GM19351 (cell line): ENCODE measurements at regions not wholly inside any gene's neighbourhood (a gene's known extent, or its start where the extent isn't known, plus 50 kb on each side); places are given as distances from the start of the nearest gene placed in this dataset.

ENCODE experiments used
- ATAC-seq: cut with Tn5 transposase; IDR thresholded peaks from one replicate; pipeline ENCODE4 v1.9.1; 2021; ENCODE audit warnings: mild to moderate bottlenecking, moderate library complexity; ENCODE audit not compliant: unreplicated experiment

DNA sequence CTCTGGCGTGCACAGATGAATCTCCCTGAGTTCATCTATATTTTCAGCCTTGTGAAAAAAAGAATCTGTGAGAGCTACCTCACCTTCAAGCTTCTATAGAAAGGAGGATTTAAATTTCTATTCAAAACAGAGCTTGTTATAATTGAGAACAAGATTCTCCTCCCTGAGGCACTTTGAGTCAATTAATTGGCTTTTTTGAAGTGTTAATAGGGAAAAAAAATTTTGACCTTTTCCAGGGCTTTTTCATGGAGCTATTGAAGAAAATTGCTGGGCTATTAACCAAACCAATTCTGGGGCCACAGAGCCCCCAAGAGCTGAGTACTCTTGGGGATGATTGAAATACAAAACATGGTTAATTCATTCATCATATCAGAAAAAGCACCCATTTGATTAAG lies 225.1 kb downstream of the CMPK2 start:
- ATAC-seq = no peak

DNA sequence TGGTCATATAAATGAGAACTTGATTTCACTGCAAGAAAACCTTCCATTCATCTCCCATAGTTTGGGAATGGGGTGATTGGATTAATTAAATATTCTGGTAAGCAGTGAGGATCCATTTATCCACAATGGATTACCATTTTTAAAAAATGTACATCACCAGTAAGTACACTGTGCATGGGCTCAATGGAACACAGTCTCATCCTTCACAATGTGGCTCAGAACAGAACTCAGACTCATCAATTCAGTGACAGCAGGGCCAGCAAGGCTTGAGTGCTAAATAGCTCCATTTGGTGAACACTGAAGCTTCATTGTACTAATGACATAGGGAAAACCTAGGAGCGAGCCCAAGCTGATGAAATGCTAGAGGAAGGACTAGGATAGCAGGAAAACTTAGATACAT lies 223.8 kb downstream of the CMPK2 start:
- no peak for ATAC-seq

DNA sequence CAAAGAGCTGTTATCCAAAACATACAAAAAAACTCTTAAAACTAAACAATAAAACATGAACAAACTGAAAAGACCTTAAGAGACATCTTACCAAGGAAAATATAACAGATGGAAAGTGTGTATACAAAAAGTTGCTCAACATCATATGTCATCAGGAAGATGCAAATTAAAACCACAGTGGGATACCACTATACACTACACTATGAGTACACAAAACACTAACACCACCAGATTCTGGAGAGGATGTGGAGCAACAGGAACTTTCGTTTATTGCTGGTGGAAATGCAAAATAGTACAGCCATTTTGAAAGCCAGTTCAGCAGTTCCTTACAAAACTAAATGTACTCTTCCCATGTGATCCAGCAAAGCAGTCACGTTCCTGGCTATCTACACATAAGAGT lies 221.4 kb downstream of the CMPK2 start:
- no peak for ATAC-seq

DNA sequence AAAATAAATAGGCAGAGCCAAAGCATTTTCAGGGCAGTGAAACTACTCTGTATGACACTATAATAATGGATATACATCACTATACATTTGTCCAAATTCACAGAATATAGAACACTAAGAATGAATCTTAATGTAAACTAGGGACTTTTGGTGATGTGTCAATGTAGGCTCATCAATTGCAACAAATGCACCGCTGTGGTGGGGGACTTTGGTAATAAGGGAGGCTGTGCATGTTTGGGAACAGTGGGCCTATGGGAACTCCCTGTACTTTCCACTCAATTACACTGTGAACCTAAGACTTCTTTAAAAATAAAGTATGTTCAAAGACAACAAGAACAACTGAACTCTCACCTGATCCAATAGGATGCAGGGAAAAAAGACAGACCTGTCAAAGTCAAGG lies 220.7 kb downstream of the CMPK2 start:
- ATAC-seq = no peak

DNA sequence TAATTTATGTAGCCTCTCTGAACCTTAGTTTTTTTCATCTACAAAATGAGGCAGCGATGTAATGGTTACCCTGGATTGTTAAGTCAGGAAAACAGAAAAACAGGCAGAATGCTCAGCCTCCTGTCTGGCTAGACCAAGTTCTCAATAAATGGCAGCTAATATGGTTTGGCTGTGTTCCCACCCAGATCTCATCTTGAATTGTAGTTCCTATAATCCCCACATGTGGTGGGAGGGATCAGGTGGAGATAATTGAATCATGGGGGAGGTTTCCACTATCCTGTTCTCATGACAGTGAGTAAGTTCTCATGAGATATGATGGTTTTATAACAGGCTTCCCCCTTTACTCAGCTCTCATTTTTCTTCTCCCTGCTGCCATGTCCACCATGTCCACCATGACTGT lies 220.0 kb downstream of the CMPK2 start:
- no peak for ATAC-seq

DNA sequence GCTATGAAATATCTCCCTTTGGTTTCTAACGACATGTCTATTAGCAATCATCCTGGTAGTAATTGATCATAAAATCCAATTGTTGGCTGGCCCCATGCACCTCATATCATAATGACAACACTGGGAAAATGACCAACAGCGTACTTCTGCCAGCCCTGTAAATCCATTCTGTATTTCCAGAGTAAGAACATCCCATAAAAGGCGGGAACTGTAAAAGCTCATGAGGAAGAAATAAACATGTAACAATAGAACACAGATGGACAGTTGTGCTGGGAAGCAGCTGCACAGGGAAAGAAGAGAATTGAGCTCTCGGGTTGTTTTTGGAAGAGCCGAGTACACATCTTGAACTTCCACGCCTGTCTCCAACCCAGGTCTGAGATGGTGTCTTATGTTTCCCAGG lies 218.7 kb downstream of the CMPK2 start:
- ATAC-seq = no peak

DNA sequence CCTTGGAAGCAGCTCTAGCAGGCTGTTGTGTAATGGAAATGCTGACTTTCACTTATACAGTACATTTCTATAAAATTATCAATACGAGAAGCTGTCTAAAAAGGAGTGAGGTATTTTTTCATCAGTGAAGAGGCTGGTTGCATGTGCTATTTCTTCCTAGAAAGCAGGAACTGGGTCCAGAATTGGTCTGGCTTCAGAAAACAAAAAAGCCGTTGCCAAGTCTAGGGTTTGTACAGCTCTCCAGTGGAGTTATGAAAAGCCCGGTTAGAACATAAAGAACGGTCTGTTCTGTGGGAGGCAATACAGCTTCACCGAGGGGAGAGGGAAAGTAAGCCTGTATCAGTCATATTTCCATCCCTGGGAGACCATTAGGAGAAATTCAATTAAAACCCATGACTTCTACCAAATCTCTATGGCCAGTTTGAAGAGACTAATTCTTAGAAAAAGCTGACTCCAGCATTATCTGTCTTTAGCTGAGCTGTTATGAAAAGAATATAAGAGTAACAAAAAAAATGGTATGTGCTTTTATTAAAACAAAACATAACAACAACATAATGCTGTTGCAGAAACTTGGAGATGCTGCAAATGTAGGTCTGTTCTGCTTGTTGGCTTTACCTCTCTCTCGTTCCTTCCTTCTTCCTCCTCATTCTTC lies 217.0 kb downstream of the CMPK2 start:
- ATAC-seq = no peak

DNA sequence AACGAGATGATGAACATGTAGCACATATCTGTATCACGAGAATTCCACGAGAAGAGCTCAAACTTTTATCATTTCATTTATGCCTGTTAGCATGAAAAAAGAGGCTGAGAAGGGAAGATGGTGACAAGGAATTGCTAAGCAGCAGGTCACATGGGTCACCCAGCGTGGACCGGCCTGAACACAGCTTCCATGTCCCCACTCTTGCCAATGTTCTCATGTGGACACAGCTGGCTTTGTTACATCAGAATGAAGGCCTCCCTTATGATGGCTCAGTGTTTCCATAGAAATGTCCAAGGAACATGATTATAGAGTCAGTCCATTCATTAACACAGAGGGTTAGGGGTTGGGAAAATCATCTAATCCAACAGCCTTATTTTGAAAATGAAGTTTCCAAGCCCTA lies 215.4 kb downstream of the CMPK2 start:
- no peak for ATAC-seq

DNA sequence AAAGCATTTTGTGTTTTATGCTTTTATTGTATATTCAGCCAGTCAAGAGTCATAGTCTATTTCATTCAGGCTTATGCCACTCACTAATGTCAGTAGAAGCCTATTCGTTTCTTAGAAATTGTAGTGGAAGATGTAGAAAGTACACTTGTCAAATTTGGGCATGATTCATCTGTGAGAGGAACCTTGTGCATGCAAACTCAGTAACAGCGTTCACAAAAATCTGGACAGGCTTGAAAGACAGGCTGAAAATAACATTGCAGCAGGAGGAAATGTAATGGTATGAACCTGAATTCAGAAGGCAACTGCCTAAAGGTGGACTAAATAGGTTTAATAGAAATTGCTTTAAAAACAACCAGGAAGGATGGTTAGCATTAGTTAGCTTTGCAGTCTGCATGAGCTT lies 213.5 kb downstream of the CMPK2 start:
- ATAC-seq = no peak

DNA sequence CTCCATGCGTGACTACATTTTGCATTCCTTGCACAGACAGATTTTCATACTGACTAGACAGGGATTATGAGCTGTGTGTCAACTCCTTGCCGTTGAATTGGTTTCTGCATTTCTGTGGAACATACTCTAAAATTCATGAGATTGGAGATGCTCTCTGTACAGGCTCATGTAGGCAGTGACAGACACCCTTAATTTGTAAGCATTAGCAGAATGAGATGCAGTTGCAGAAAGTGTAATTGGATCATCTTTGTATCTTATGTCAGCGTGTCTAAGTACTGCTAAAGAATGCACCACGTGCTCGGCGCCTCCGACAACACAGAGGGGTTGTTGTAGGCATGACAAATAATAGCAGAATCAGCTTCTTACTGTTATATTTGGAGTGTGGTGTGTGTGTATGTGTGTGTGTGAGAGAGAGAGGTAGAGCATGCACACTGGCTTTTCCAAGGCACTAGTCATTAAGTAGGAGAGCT lies 212.4 kb downstream of the CMPK2 start:
- no peak for ATAC-seq

DNA sequence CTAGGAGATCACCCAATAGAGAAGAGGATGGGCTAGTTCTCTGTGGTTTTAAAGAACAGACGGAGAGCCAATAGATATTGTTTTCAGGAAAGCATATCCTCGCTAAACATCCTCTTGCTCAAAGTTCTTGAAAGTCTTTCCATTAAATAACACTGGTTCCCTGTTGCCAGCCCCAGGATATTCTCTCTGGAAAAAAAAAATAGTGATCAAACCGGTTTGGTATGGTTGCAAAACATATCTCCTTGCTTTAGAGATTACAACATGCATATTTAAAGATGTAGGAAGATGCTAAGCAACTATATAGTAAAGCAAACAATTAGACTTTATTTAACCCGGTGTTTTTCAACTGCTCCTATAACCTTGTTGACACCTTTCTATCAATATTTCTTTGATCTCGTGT lies 211.4 kb downstream of the CMPK2 start:
- ATAC-seq = no peak

DNA sequence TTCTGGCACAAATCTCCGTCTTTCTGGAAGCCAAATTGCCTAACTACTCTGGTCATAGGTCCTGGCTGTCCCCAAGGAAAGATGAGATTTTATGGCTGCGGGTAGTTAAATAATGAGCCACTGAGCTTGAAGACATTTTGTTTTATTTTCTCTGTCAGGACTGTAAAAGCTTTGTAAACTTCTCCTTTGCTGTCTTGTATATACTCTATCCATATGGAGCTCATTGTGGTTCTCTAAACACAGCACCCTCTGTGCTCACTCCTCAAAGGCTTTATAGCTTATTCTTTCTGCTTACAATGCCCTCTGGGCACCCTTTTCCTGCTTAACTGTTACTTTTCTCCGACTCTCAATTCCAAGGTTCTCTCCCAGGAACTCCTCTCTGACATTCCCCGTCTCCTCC lies 209.1 kb downstream of the CMPK2 start:
- ATAC-seq = no peak

DNA sequence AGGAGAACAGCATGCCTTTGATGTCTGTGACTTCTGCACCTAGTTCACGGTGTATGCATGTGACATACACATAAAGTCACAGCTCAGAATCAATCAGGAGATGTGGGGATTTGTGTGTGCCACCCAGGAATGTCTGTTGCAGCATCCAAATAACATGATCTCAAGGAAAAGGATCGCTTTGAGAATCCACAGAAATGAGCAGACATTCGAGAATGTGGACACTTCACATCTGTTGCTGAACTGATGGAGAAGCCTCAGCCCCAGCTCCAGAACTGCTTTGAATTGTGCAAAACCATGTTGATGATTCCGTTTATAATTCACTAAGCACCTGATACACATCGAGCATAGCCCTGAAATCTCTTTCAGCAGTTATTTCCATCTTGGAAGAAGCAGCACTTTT lies 208.6 kb downstream of the CMPK2 start:
- ATAC-seq = no peak

DNA sequence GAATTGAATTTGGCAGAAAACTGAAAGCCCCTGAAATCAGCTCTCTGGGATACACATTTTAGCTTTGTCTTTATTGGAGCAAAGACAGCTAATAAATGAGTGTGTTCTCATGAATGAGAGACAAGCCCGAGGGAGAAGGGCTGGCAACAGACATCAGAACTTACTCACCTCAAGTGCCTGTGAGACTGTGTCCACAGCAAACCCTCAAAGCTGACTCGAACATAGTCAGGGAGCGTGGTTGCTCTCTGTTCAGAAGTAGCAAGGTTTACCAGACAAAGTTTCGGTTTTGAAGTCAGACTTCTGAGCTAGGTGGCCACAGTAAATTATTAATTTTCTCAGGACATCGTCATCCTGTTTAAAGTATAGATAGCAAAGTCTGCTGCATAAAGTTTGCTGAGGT lies 207.9 kb downstream of the CMPK2 start:
- ATAC-seq = peak; percentile 72

DNA sequence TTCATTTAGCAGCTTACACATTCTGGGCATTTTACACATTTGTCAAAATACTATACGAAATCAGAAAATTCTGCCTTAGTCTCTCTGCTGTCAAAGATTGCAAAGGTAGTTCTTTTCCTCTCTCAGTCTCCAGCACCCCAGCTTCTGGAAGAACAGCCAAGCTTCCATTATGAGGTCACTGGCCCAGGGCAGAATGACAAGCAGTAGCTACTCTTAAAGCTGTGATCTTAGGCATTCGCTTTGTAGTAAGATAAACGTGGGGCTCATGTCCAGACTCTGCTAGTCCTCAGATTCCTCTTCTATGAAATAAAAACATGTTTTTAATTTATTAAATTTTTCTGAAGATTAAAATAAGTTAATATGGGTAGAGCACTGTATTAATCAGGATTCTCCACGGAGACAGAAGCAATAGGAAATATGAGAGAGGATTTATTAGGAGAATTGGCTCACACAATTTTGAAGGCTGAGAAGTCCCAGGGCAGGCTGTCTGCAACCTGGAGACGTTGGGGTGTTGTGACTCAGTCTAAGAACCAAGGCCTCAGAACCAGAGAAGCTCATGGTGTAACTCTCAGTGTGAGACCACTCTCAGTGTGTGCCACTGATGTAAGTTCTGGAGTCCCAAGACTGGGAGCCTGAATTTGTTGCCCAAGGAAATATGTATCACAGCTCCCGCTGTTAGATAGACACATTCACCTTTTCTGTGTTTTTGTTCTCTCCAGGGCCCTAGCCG lies 201.2 kb downstream of the CMPK2 start:
- ATAC-seq = no peak

DNA sequence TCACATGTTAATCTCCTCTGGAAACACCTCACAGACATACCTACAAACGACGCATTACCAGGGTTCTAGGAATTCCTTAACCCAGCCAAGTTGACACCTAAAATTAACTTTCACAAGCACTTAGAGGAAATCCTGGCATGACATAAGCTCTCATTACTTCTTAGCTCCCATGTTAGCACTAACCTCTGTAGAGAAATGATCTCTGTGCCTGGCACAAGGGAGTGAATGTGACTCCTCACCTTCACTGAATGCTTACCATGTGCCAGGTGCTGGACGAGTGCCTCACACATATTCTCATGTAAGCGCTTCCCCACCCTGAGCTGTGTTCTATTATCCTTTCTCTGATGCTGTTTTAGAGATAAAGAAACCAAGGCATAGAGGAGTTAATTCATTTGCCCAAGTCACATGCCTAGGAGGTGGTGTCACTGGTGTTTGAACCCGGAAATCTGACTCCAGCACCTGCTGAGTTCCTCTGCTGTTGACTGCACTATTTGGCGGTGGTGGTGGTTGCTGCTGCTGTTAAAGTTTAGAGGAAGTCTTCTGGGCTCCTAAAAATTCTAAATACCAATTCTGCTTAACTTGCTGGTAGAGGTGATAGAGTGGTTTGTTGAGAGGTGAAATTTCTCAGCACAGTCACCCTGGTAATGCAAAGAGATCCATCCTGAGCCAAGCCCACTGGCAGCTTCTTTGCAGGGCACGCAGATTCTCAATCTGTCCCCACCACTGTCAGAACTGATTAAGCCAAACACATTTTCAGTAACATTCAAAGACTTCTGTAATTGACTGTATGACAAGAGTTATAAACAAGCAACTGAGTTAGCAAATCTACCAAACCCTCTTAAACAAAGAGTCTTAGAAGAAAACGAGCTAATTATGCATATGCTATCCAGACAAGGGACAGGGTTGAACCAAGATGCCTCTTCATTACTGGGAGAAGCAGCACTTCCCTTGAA lies 200.3 kb downstream of the CMPK2 start:
- no peak for ATAC-seq

DNA sequence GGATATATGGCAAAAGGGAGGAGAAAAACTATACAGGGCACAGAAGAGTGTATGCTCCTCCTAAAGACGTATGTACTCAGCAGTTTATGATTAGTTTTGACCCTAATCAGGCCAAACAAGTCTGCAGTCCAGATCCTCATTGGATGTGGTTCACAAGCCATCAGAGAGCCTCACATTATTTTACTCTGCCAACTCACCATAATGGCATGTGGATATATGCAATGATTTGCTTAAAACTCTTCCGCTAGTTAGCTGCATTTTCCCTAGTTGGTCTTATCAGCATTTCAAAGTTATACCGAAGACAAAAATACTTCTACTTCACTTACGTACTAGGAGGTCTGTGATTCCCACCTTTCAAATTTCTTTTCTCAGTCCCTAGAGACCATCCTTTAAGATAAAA lies 198.4 kb downstream of the CMPK2 start:
- ATAC-seq = no peak

DNA sequence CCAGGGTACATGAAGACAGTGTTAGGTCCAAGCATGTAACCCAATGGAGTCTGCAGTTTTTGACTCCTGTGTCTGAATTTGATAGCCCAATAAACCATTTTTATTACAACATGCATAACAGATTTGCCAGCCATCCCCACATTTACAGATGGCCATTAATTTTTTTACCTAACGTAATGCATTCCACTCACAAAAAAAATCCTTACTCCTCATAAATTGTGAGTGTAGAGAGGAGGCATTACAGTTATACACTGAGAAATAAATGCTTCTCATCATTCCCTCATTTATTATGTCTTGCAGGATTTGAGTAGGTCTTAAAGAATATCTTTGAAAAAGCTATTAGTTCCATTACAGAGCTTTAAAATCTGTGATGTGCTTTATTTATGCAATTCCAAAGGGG lies 193.8 kb downstream of the CMPK2 start:
- no peak for ATAC-seq

DNA sequence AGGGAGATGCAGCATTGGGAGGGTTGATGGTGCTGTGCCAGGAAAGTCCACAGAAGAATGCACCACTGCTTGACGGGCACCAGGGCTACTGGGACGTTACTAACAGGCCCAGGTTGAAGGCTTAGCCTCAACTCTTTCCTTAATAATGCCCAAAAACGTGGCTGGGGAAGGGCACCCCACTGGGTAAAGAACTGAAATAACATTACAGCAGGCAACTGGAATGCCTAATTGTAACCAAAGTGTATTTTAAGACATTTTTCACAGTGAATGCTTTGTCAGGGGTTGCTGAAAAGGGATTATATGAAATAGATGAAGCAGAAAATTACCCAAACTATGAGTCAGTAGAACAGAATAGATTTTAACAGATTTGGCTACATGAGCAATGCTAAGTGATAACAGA lies 191.3 kb downstream of the CMPK2 start:
- no peak for ATAC-seq

DNA sequence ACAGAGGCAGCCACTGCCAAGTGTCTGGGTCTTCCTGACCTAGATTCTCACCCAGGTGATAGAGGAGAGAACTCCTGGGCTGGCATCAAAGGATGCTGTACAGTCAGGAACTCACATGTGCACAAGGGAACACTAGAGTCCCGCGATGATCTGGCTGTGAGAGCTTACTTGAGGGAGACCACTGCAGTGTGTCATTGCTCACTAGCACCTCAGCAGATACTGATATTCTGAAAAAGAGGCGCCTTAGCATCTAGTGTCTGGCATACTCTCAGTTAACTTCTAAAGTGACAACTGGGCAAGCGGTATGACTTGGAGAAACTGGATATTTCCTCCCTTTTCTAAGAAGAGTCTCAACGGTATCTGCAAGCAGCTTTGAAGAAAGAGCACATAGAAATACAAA lies 189.9 kb downstream of the CMPK2 start:
- no peak for ATAC-seq

DNA sequence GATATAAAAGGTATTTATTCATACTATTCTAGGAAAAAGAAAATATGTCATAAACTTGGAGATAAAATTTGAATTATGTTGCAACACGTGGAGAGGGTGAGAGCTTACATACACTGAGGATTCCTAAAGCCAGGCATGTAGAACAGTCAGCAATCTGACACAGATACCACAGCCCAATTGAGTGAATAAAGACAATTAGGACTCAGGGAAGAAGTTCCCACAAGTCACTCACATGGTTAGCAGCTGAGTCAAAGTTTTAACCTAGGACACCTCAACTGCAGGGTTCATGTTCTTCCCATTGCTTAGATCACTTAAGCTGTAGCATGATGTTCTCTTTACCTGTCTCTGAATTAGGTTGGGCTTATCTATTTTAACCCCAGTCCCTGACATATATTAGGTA lies 189.5 kb downstream of the CMPK2 start:
- ATAC-seq = no peak

DNA sequence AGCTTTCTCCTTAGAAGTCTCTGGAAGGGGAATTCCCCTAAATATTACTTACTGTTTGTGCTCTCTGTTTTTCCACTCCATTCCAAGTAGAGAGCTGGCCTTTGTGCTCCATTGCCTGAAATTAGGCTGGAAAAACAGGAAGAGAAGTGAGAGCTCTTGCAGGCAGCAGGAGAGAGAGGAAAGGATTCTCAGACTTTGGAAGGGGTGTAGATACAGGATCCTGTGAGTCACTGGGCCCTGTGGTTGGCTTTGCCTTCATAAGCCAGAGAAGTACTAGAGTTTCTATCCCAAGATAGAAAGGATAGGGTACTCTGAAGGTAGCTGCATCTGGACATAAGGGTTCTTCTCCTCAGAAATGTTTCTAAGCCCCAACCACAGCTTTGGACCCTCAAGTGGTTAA lies 188.9 kb downstream of the CMPK2 start:
- ATAC-seq = no peak
